ENCODE measurements at regions not wholly inside any gene's neighbourhood (a gene's known extent, or its start where the extent isn't known, plus 50 kb on each side); places are given as distances from the start of the nearest gene placed in this dataset.

- Histone ChIP-seq H3K36me3 (ENCODE audit: control insufficient read depth, insufficient read depth, low read length) (no peaks in the 10 kb centered on the region), H3K27ac (ENCODE audit: low read length) (no peak overlapping the region), H3K27me3 (ENCODE audit: control insufficient read depth, insufficient read depth, low read length) (no peaks in the 10 kb centered on the region), H3K4me3 (ENCODE audit: low read length) (no peak overlapping the region), H3K9me3 (ENCODE audit: control insufficient read depth, insufficient read depth, low read length) (peaks cover 2% of the 10 kb centered on the region), H3K4me1 (ENCODE audit: control insufficient read depth, insufficient read depth, low read length) (no peaks in the 10 kb centered on the region)
- Mint-ChIP-seq H3K36me3 (peaks cover 4% of the 10 kb centered on the region), H3K27ac (no peak overlapping the region), H3K27me3 (ENCODE audit: low read depth in 2 of 2) (no peaks in the 10 kb centered on the region), H3K9me3 (peaks cover 10 to 26% of the 10 kb centered on the region in 2 donors), H3K4me1 (no peaks in the 10 kb centered on the region), H3K4me3 (no peak overlapping the region)
- ATAC-seq, result no peak
- TF ChIP-seq CTCF (IDR thresholded peaks at IDR 0.05), result no peak
- intact Hi-C loops (cut with micrococcal nuclease), result no loop called here
- 100% methylated on average over 1 of the region's 1 CpG for WGBS (ENCODE audit: insufficient coverage)
- DNase-seq, result no peak
These were observed 442.6 kb upstream of the PTCHD4 start for GRCh38 chr6:48553467-48554189.

- intact Hi-C loops (cut with micrococcal nuclease), result no loop called here
- no peak for TF ChIP-seq CTCF (IDR thresholded peaks at IDR 0.05)
- H3K9me3 Mint-ChIP-seq, result peaks cover 8 to 25% of the 10 kb centered on the region in 2 donors
- DNase-seq (no peak), ATAC-seq (no peak)
- Histone ChIP-seq H3K4me3 (ENCODE audit: low read length) (no peak overlapping the region), H3K36me3 (ENCODE audit: control insufficient read depth, insufficient read depth, low read length) (no peaks in the 10 kb centered on the region), H3K27ac (ENCODE audit: low read length) (no peak overlapping the region), H3K4me1 (ENCODE audit: control insufficient read depth, insufficient read depth, low read length) (no peaks in the 10 kb centered on the region), H3K27me3 (ENCODE audit: control insufficient read depth, insufficient read depth, low read length) (no peaks in the 10 kb centered on the region), H3K9me3 (ENCODE audit: control insufficient read depth, insufficient read depth, low read length) (peaks cover 2% of the 10 kb centered on the region)
- WGBS (ENCODE audit: insufficient coverage), result 95% methylated on average over 1 of the region's 2 CpGs
- H3K36me3 Mint-ChIP-seq, result peaks cover 4% of the 10 kb centered on the region
- no peak overlapping the region for H3K27ac Mint-ChIP-seq
- no peaks in the 10 kb centered on the region for H3K4me1 Mint-ChIP-seq
- no peak overlapping the region for H3K4me3 Mint-ChIP-seq
- H3K27me3 Mint-ChIP-seq (ENCODE audit: low read depth in 2 of 2), result no peaks in the 10 kb centered on the region
These were observed 441.9 kb upstream of the PTCHD4 start for GRCh38 chr6:48552905-48553304.

- Histone ChIP-seq H3K27ac (ENCODE audit: low read length) (no peak overlapping the region), H3K36me3 (ENCODE audit: control insufficient read depth, insufficient read depth, low read length) (no peaks in the 10 kb centered on the region), H3K9me3 (ENCODE audit: control insufficient read depth, insufficient read depth, low read length) (peaks cover 2% of the 10 kb centered on the region), H3K27me3 (ENCODE audit: control insufficient read depth, insufficient read depth, low read length) (no peaks in the 10 kb centered on the region), H3K4me1 (ENCODE audit: control insufficient read depth, insufficient read depth, low read length) (no peaks in the 10 kb centered on the region), H3K4me3 (ENCODE audit: low read length) (no peak overlapping the region)
- Mint-ChIP-seq H3K36me3 (no peaks in the 10 kb centered on the region), H3K9me3 (peaks cover 5 to 20% of the 10 kb centered on the region in 2 donors), H3K27ac (no peak overlapping the region), H3K4me3 (no peak overlapping the region), H3K27me3 (ENCODE audit: low read depth in 2 of 2) (no peaks in the 10 kb centered on the region), H3K4me1 (no peaks in the 10 kb centered on the region)
- WGBS (ENCODE audit: insufficient coverage), result 89% methylated on average over 2 of the region's 3 CpGs
- DNase-seq (no peak), ATAC-seq (no peak)
- no peak for TF ChIP-seq CTCF (IDR thresholded peaks at IDR 0.05)
- intact Hi-C loops (cut with micrococcal nuclease), result no loop called here
These were observed 439.6 kb upstream of the PTCHD4 start for GRCh38 chr6:48550603-48551002.

GRCh38 chr6:48542191-48542590, 431.2 kb upstream of the PTCHD4 start:
- H3K4me3 ChIP-seq (ENCODE audit: low read length), result no peak overlapping the region
- no peak for TF ChIP-seq CTCF (IDR thresholded peaks at IDR 0.05)
- H3K36me3 ChIP-seq (ENCODE audit: control insufficient read depth, insufficient read depth, low read length), result no peaks in the 10 kb centered on the region
- no peaks in the 10 kb centered on the region for H3K4me1 Mint-ChIP-seq
- no peak for ATAC-seq
- no peak for DNase-seq
- H3K4me3 Mint-ChIP-seq, result no peak overlapping the region
- no peaks in the 10 kb centered on the region for H3K27me3 ChIP-seq (ENCODE audit: control insufficient read depth, insufficient read depth, low read length)
- H3K4me1 ChIP-seq (ENCODE audit: control insufficient read depth, insufficient read depth, low read length), result no peaks in the 10 kb centered on the region
- intact Hi-C loops (cut with micrococcal nuclease), result no loop called here
- no peaks in the 10 kb centered on the region for H3K36me3 Mint-ChIP-seq
- H3K27me3 Mint-ChIP-seq (ENCODE audit: low read depth in 2 of 2), result no peaks in the 10 kb centered on the region
- no peaks in the 10 kb centered on the region for H3K9me3 ChIP-seq (ENCODE audit: control insufficient read depth, insufficient read depth, low read length)
- H3K27ac Mint-ChIP-seq, result no peak overlapping the region
- 92% methylated on average over 2 of the region's 2 CpGs for WGBS (ENCODE audit: insufficient coverage)
- H3K27ac ChIP-seq (ENCODE audit: low read length), result no peak overlapping the region
- H3K9me3 Mint-ChIP-seq, result peaks cover 8 to 12% of the 10 kb centered on the region in 2 donors

Data from natural killer cell (primary cell).